PC-3 (cell line): ENCODE measurements at regions not wholly inside any gene's neighbourhood (a gene's known extent, or its start where the extent isn't known, plus 50 kb on each side); places are given as distances from the start of the nearest gene placed in this dataset.

Source experiments
- CTCF ChIP-seq: fragments of 300-600 bp; sonication (generic); conservative IDR thresholded peaks from 2 replicates; pipeline ENCODE4 v1.5.1; 2017; ENCODE audit warnings: antibody characterized with exemption, low read depth, mild to moderate bottlenecking, low read length
- EZH2 ChIP-seq: fragments of 300-600 bp; sonication (generic); IDR thresholded peaks from one replicate; pipeline ENCODE4 v1.6.1; 2017; ENCODE audit warnings: antibody characterized with exemption, mild to moderate bottlenecking, low read length; ENCODE audit not compliant: unreplicated experiment

- TF ChIP-seq CTCF (no peak), EZH2 (no peak)
Measured at GRCh38 chr9:115964710-115965347, 188.8 kb upstream of the PAPPA start.
